LHCN-M2 (cell line): ENCODE measurements at regions not wholly inside any gene's neighbourhood (a gene's known extent, or its start where the extent isn't known, plus 50 kb on each side); places are given as distances from the start of the nearest gene placed in this dataset.
"Not testable (repeated sequence)": the region's sequence is repeated elsewhere in the genome, so short reads cannot be mapped to it uniquely, and the experiment has no call there.

Experiments used
- DNase-seq: peaks from one replicate; pipeline ENCODE4 v3.0.0-alpha.2; 2012; ENCODE audit warnings: low read depth

- DNase-seq: no peak
Observed at GRCh38 chr5:106367281-106367680, 1303.5 kb downstream of the EFNA5 start.

- DNase-seq: no peak
Observed at GRCh38 chr5:106363578-106363977, 1307.2 kb downstream of the EFNA5 start.

- DNase-seq: no peak
Observed at GRCh38 chr5:106361905-106362304, 1308.8 kb downstream of the EFNA5 start.

DNA sequence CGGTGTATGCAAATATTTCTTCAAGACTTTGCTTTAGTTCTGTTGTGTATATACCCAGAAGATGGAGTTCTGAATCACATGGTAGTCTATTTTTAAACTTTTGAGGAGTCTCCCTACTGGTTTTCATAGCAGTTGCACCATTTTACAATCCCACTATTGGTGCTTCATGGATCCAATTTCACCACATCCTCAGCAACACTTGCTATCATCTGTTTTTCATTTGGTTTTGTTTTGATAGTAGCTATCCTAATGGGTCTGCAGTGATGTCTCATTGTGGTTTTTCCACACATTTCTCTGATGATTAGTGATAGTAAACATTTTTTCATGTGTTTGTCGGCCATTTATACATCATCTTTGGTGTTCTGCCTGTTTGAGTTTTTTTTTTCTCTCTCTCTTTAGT, 1339.3 kb downstream of the EFNA5 start:
- peak; percentile 97 for DNase-seq

- no peak for DNase-seq
Observed at GRCh38 chr5:106324356-106324755, 1346.4 kb downstream of the EFNA5 start.

- DNase-seq: no peak
Observed at GRCh38 chr5:106321242-106321641, 1349.5 kb downstream of the EFNA5 start.

- peak; percentile 25 for DNase-seq
Observed at GRCh38 chr5:106314221-106314824, 1356.4 kb downstream of the EFNA5 start.

- DNase-seq: peak; percentile 32
Observed at GRCh38 chr5:106312360-106312759, 1358.4 kb downstream of the EFNA5 start.

DNA sequence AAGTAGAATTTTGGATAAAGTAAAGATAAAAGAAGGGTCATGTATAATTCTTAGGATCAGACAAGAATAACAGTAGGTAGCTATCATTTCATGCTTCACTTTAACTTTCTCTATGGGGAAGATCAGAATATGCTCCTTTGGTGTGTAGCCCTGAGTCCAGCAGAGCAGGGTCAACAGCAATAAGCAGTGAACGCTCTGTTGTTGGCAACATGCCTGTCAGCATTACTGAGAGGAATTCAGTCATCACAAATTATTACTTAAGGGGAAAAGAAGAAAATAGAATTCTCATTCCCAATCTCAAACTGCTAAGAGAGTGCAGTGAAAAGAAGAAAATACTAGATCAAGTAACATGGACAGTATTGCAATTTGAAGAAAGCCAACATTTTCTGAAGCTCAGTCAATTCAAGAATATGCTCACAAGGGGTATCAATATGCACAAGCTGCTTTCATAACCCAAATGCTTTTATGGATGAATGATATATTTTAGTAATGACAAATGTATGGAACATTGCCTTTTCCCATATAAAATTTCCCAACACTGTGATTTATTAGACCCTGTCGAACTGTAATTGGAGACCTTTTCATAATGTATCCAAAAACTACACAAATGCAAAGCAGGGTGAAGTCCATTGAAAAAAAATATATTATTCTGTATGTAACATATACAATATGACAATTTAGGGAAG, 1359.4 kb downstream of the EFNA5 start:
- DNase-seq: no peak

DNA sequence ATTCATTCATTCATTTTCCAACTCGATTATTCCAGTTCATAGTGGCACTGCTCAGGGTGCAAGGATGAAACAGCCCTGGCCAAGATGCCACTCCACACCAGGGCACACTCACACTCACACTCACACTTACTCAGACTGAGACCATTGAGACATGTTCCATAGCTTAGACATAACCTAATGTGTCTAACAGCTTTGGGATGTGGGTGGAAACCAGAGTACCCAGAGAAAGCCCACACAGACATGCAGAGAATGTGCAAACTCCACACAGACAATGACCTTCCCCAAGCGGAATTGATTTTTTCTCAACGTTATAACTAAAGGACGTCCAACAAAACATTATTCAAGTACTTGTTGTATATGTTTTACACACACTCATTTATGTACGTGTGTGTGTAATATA, 1363.5 kb downstream of the EFNA5 start:
- DNase-seq: no peak

- DNase-seq: no peak
Observed at GRCh38 chr5:106306313-106307028, 1364.3 kb downstream of the EFNA5 start.

- DNase-seq: peak; percentile 61
Observed at GRCh38 chr5:106303911-106304310, 1366.8 kb downstream of the EFNA5 start.

DNA sequence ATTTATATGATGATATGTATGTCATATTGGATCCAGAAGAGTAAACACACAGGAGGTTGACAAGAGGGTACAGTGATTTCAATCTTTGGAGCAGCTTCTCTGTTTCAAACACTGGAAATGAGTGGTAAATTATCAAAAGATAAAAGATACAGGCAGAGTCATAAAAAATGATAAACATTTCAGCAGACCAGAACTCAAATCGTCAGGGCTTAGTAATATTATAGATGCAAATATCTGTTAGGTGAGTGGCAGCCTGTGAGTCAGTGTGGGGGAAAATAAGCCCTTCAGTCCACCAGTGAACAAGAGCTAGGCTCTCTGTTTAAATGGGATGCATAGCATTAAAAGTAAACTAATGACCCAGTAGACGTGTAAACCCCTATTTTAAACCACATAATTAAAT, 1378.1 kb downstream of the EFNA5 start:
- DNase-seq: peak; percentile 66

DNA sequence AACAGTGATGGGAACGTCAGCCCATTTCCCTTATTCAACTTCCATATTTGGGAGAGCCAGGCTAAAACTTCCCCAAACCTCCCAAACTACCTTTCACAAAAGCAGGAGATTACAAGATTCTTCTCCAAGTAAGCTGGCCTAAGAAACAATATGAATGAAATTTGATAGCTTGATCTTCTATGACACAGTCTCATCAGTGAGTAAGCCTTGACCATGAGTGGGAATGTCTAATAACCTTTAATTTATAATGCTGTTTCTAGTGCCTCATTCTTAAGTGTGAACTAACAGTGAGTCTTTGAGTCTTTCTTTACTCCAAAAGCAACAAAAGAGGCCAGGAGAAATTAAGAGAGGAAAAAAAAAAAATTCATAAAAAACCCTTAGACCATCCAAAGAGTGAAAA, 1379.9 kb downstream of the EFNA5 start:
- DNase-seq: peak; percentile 67

- peak; percentile 67 for DNase-seq
Observed at GRCh38 chr5:106288979-106289378, 1381.8 kb downstream of the EFNA5 start.

DNA sequence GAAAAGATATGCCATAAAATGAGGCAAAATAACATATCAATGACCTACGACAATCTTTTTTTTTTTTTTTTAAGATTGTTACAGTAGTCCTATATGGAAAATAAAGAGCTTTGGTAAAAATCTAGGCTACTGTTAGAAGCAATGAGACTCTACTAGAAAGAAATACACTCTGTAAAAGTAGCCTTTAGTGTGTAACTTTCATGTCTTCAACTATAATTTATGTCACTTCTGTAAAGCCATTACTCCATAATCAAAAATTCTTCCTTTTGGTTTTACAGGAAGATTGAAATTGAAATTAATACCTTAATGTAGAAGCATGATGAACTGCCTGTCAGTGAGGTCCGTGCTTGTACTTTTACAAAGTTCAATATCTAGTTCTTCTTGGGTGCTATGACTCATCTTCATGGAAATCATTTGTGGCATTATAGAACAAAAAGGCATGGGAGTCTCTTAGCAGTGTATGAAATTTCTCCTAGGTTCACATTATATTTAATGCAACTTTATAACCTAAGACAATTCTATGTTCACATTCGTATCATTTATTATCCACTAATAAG, 1393.1 kb downstream of the EFNA5 start:
- DNase-seq: no peak

DNA sequence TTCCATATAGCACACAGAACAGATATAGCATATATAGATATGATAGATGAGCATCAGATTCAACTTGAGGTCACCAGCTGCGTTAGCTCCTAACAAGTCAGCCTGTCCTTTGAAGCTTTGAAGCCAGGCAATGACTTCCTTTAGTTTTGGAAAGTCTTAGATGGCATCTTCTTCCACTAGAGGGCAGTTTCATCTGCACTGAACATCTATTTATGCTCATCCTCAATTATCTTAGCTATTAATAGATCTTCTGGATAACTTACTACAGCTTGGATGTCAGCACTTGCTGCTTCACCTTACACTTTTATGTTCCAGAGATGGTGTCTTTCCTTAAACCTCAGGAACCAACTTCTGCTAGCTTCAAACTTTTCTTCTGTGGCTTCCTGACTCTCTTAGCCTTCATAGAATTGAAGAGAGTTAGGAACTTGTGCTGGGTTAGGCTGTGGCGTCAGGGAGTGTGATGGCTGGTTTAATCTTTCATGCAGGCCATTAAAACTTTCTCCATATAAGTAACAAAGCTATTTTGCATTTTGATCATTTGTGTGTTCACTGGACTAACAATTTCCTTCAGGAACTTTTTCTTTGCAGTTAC, 1401.4 kb downstream of the EFNA5 start:
- DNase-seq: peak; percentile 57

DNA sequence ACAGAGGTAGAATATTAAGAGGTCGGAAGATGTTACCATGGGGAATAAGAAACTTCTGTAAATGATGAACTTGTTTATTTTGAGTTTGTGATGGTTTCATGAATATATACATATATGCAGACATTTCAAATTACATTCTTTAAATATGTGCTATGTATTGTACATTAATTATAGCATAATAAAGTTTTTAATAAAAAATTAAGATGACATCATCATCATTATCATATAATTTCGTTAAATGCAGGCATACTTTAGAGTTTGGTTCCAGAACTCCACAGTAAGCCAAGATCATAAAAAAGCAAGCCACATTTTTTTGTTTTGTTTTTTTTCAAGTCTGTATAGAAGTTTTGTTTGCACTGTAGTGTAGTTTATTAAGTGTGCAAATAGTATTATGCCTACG, 1403.5 kb downstream of the EFNA5 start:
- DNase-seq: no peak

DNA sequence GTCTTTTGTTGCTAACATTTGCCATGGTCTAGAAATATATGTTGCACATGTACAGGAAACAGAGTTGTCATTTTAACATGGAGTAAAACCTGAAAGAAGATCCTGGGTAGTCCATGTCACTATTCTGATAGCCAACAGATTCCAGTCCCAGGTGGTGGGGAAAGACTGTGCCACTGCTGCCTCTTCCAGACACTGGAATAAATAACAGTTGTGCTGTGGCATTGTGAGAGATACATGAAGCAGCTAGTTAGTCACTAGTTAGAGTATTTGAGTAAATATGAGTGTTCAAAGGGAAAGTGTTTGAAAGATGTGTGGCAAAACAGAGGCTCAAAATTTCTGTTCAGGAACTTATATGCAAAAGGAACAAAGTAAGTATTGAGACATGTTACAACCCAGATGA, 1408.3 kb downstream of the EFNA5 start:
- peak; percentile 4 for DNase-seq

DNA sequence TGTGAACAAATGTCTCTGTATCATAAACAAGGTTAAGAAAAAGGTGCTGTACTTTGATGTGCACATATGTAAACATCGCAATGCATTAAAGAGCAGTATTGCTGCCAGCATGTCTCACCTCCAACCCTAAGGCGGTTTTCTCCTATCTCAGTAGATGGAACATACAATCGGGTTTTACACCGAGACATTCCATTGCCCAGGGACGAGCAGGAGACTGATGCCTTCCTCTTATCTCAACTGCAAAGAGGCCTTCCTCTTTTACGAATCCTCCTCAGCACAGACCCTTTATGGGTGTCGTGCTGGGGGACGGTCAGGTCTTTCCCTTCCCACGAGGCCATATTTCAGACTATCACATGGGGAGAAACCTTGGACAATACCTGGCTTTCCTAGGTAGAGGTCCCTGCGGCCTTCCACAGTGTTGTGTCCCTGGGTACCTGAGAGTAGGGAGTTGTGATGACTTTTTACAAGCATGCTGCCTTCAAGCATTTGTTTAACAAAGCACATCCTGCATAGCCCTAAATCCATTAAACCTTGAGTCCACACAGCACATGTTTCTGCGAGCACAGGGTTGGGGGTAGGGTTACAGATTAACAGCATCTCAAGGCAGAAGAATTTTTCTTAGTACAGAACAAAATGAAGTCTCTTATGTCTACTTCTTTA, 1411.2 kb downstream of the EFNA5 start:
- DNase-seq: not testable (repeated sequence)

DNA sequence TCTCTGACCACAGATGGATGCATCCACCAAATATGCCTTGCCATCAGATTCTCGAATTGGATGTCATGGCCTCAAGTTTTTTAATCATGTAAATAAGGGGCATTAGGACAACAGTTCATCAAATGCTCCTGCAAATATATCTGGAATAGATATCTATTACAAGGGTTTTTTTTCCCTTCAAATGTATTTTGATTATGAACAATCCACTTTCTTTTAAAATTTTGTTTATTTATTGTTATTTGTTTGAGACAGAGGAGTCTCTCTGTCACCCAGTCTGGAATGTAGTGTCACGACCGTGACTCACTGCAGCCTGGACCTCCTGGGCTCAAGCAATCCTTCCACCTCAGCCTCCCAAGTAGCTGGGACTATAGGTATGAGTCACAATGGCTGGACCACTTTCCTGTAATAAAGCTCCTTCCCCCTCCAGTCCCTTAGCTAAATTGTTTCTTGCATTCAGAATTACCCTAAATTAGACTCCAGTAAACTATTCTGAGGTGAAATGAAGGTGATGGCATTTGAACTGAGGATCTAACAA, 1412.1 kb downstream of the EFNA5 start:
- peak; percentile 28 for DNase-seq
